DOHH2 (cell line): ENCODE measurements at regions not wholly inside any gene's neighbourhood (a gene's known extent, or its start where the extent isn't known, plus 50 kb on each side); places are given as distances from the start of the nearest gene placed in this dataset.

Experiments used
- H3F3A ChIP-seq: fragments of 200-600 bp; sonication (generic), shearing (Covaris generic); 2 replicates; pipeline ENCODE4 v1.6.0; 2016; ENCODE audit warnings: antibody characterized with exemption, mild to moderate bottlenecking; ENCODE audit not compliant: control insufficient read depth, insufficient read depth
- H3K27ac ChIP-seq: fragments of 200-600 bp; sonication (generic); 2 replicates; pipeline ENCODE4 v1.5.1; 2014; ENCODE audit warnings: low read depth, mild to moderate bottlenecking, low read length, moderate library complexity
- H3K27me3 ChIP-seq: fragments of 200-600 bp; sonication (generic); 2 replicates; pipeline ENCODE4 v1.6.1; 2014; ENCODE audit warnings: mild to moderate bottlenecking, low read length, mixed read lengths; ENCODE audit not compliant: control insufficient read depth
- H3K36me3 ChIP-seq: fragments of 200-600 bp; sonication (generic); 2 replicates; pipeline ENCODE4 v1.6.1; 2014; ENCODE audit warnings: mild to moderate bottlenecking, low read length, moderate library complexity, mixed read lengths; ENCODE audit not compliant: control insufficient read depth
- H3K4me1 ChIP-seq: fragments of 200-600 bp; sonication (generic); 2 replicates; pipeline ENCODE4 v1.6.1; 2014; ENCODE audit warnings: mild to moderate bottlenecking, low read length, mixed read lengths; ENCODE audit not compliant: control insufficient read depth
- H3K4me2 ChIP-seq: fragments of 200-600 bp; sonication (generic); 2 replicates; pipeline ENCODE4 v1.6.0; 2014; ENCODE audit warnings: mild to moderate bottlenecking, low read length, moderate library complexity
- H3K4me3 ChIP-seq: fragments of 200-600 bp; sonication (generic); 2 replicates; pipeline ENCODE4 v1.5.1; 2014; ENCODE audit warnings: mild to moderate bottlenecking, low read length, mixed read lengths
- H3K79me2 ChIP-seq: fragments of 200-600 bp; sonication (generic); 2 replicates; pipeline ENCODE4 v1.6.1; 2014; ENCODE audit warnings: mild to moderate bottlenecking, low read length, mixed read lengths; ENCODE audit not compliant: control insufficient read depth
- H3K9me2 ChIP-seq: fragments of 200-600 bp; sonication (generic); replicated peaks from 2 replicates; pipeline ENCODE4 v1.6.1; 2014; ENCODE audit warnings: mild to moderate bottlenecking, low read length, mixed read lengths; ENCODE audit not compliant: control insufficient read depth
- H3K9me3 ChIP-seq: fragments of 200-600 bp; sonication (generic); 2 replicates; pipeline ENCODE4 v1.6.1; 2014; ENCODE audit warnings: antibody characterized with exemption, low read length, mixed read lengths; ENCODE audit not compliant: control insufficient read depth, insufficient read depth
- H4K20me1 ChIP-seq: fragments of 200-600 bp; sonication (generic); 2 replicates; pipeline ENCODE4 v1.6.0; 2014; ENCODE audit warnings: low read depth, mild to moderate bottlenecking, antibody characterized with exemption, low read length, moderate library complexity; ENCODE audit not compliant: control insufficient read depth, insufficient read depth
- CTCF ChIP-seq: fragments of 200-600 bp; sonication (generic); IDR thresholded peaks from one replicate; pipeline ENCODE4 v1.5.1; 2014; ENCODE audit warnings: antibody characterized with exemption, mild to moderate bottlenecking, low read depth, low read length; ENCODE audit not compliant: poor library complexity, severe bottlenecking
- EZH2phosphoT487 ChIP-seq: fragments of 200-600 bp; sonication (generic); IDR thresholded peaks from 2 replicates; pipeline ENCODE4 v1.6.1; 2017; ENCODE audit warnings: borderline replicate concordance, mild to moderate bottlenecking, antibody characterized with exemption, low read length, moderate library complexity, mixed read lengths

GRCh38 chr15:91624353-91624968 lies 229.0 kb upstream of the SLCO3A1 start:
- TF ChIP-seq CTCF (no peak), EZH2phosphoT487 (no peak)
- no peak overlapping the region for H3K4me2 ChIP-seq
- H3K36me3 ChIP-seq = no peaks in the 10 kb centered on the region
- H3K27ac ChIP-seq = no peak overlapping the region
- H3F3A ChIP-seq = no peaks in the 10 kb centered on the region
- H3K4me3 ChIP-seq = no peak overlapping the region
- H3K27me3 ChIP-seq = no peaks in the 10 kb centered on the region; the same call in 1 of the 2 replicates
- no peaks in the 10 kb centered on the region for H3K4me1 ChIP-seq
- no peaks in the 10 kb centered on the region for H3K9me3 ChIP-seq
- no peaks in the 10 kb centered on the region for H4K20me1 ChIP-seq
- no peaks in the 10 kb centered on the region for H3K79me2 ChIP-seq
- no peaks in the 10 kb centered on the region for H3K9me2 ChIP-seq

- H3K4me2 ChIP-seq = no peak overlapping the region
- H3K36me3 ChIP-seq = no peaks in the 10 kb centered on the region
- no peaks in the 10 kb centered on the region for H3K9me3 ChIP-seq
- no peaks in the 10 kb centered on the region for H4K20me1 ChIP-seq
- H3K27me3 ChIP-seq = no peaks in the 10 kb centered on the region; the same call in 1 of the 2 replicates
- no peaks in the 10 kb centered on the region for H3K9me2 ChIP-seq
- TF ChIP-seq CTCF = no peak
- TF ChIP-seq EZH2phosphoT487 = no peak
- H3K27ac ChIP-seq = no peak overlapping the region
- H3F3A ChIP-seq = no peaks in the 10 kb centered on the region
- no peak overlapping the region for H3K4me3 ChIP-seq
- no peaks in the 10 kb centered on the region for H3K4me1 ChIP-seq
- H3K79me2 ChIP-seq = no peaks in the 10 kb centered on the region
Observed at GRCh38 chr15:91625506-91625905, 228.0 kb upstream of the SLCO3A1 start.

GRCh38 chr15:91627473-91628278 lies 225.8 kb upstream of the SLCO3A1 start:
- Histone ChIP-seq H4K20me1 (no peaks in the 10 kb centered on the region), H3K36me3 (no peaks in the 10 kb centered on the region), H3K27me3 (no peaks in the 10 kb centered on the region), H3K9me2 (no peaks in the 10 kb centered on the region), H3K79me2 (no peaks in the 10 kb centered on the region), H3F3A (no peaks in the 10 kb centered on the region), H3K4me2 (no peak overlapping the region), H3K9me3 (no peaks in the 10 kb centered on the region), H3K4me1 (no peaks in the 10 kb centered on the region), H3K4me3 (no peak overlapping the region), H3K27ac (no peak overlapping the region)
- no peak for TF ChIP-seq EZH2phosphoT487
- no peak for TF ChIP-seq CTCF
